TTC549 (cell line): ENCODE measurements at regions not wholly inside any gene's neighbourhood (a gene's known extent, or its start where the extent isn't known, plus 50 kb on each side); places are given as distances from the start of the nearest gene placed in this dataset.
"Not testable (repeated sequence)": the region's sequence is repeated elsewhere in the genome, so short reads cannot be mapped to it uniquely, and the experiment has no call there.

ENCODE experiments used
- FAIRE-seq: peaks from 2 replicates; lab custom pipeline; 2012; peaks lifted over from hg19 to GRCh38; lab: Jason Lieb, UNC

- FAIRE-seq: no peak
Observed at GRCh38 chr6:8644306-8644705, 209.0 kb upstream of the SLC35B3 start.

- no peak for FAIRE-seq
Observed at GRCh38 chr6:8642854-8643253, 207.5 kb upstream of the SLC35B3 start.

GRCh38 chr6:8642131-8642530, 206.8 kb upstream of the SLC35B3 start:
- FAIRE-seq: no peak

- FAIRE-seq: no peak
Observed at GRCh38 chr6:8639928-8640649, 204.7 kb upstream of the SLC35B3 start.

GRCh38 chr6:8637896-8638597, 202.7 kb upstream of the SLC35B3 start:
- no peak for FAIRE-seq

GRCh38 chr6:8633762-8634161, 198.4 kb upstream of the SLC35B3 start:
- FAIRE-seq: no peak

- FAIRE-seq: no peak
Observed at GRCh38 chr6:8628736-8629135, 193.4 kb upstream of the SLC35B3 start.

- no peak for FAIRE-seq
Observed at GRCh38 chr6:8628063-8628462, 192.7 kb upstream of the SLC35B3 start.

GRCh38 chr6:8627085-8627861, 191.9 kb upstream of the SLC35B3 start:
- FAIRE-seq: no peak

- FAIRE-seq: no peak
Observed at GRCh38 chr6:8624665-8625064, 189.3 kb upstream of the SLC35B3 start.

- no peak for FAIRE-seq
Observed at GRCh38 chr6:8623441-8623840, 188.1 kb upstream of the SLC35B3 start.

- no peak for FAIRE-seq
Observed at GRCh38 chr6:8619853-8620252, 184.5 kb upstream of the SLC35B3 start.

GRCh38 chr6:8619408-8619807, 184.1 kb upstream of the SLC35B3 start:
- FAIRE-seq: not testable (repeated sequence)

- FAIRE-seq: no peak
Observed at GRCh38 chr6:8608737-8609136, 173.4 kb upstream of the SLC35B3 start.

- FAIRE-seq: no peak
Observed at GRCh38 chr6:8589941-8590729, 154.8 kb upstream of the SLC35B3 start.

- no peak for FAIRE-seq
Observed at GRCh38 chr6:8588176-8588575, 152.8 kb upstream of the SLC35B3 start.

- FAIRE-seq: no peak
Observed at GRCh38 chr6:8583291-8583690, 147.9 kb upstream of the SLC35B3 start.

- no peak for FAIRE-seq
Observed at GRCh38 chr6:8579372-8579771, 144.0 kb upstream of the SLC35B3 start.

- no peak for FAIRE-seq
Observed at GRCh38 chr6:8578006-8578405, 142.7 kb upstream of the SLC35B3 start.

GRCh38 chr6:8574749-8575468, 139.6 kb upstream of the SLC35B3 start:
- no peak for FAIRE-seq

- no peak for FAIRE-seq
Observed at GRCh38 chr6:8574311-8574710, 139.0 kb upstream of the SLC35B3 start.
